ENCODE measurements at regions not wholly inside any gene's neighbourhood (a gene's known extent, or its start where the extent isn't known, plus 50 kb on each side); places are given as distances from the start of the nearest gene placed in this dataset.

GRCh38 chr6:140068801-140069200 is 694.4 kb upstream of the CITED2 start:
- Histone ChIP-seq H3K79me2 (ENCODE audit: insufficient read depth, low read length) (no peaks in the 10 kb centered on the region), H3K4me3 (ENCODE audit: insufficient read depth, low read depth, low read length) (no peak overlapping the region), H2AFZ (ENCODE audit: low read depth, low read length) (no peak overlapping the region), H3K9me3 (ENCODE audit: insufficient read depth, low read depth, low read length) (no peaks in the 10 kb centered on the region), H3K4me1 (ENCODE audit: insufficient read depth, low read length) (peaks cover 21% of the 10 kb centered on the region), H4K20me1 (ENCODE audit: insufficient read depth, low read length) (no peaks in the 10 kb centered on the region), H3K27ac (ENCODE audit: low read depth, low read length) (no peak overlapping the region), H3K27me3 (ENCODE audit: insufficient read depth, low read length) (no peaks in the 10 kb centered on the region), H3K4me2 (ENCODE audit: low read length) (no peak overlapping the region), H3K36me3 (ENCODE audit: insufficient read depth, low read length) (no peaks in the 10 kb centered on the region), H3K9ac (ENCODE audit: low read length) (no peak overlapping the region)
- DNase-seq (ENCODE audit: low read depth) (no peak), FAIRE-seq (no peak)
- Mint-ChIP-seq H3K4me3 (ENCODE audit: unreplicated experiment) (no peak overlapping the region), H3K36me3 (ENCODE audit: low read depth, unreplicated experiment) (no peaks in the 10 kb centered on the region), H3K27ac (ENCODE audit: unreplicated experiment) (no peak overlapping the region), H3K4me1 (ENCODE audit: low read depth, unreplicated experiment) (peaks cover 29% of the 10 kb centered on the region), H3K9me3 (ENCODE audit: unreplicated experiment) (no peaks in the 10 kb centered on the region), H3K27me3 (ENCODE audit: low read depth, unreplicated experiment) (no peaks in the 10 kb centered on the region)
- no peak for TF ChIP-seq CTCF (IDR thresholded peaks at IDR 0.05; ENCODE audit: insufficient read depth, low read depth, low read length)
- TF ChIP-seq EZH2 (IDR thresholded peaks at IDR 0.05; ENCODE audit: insufficient read depth, low read length), result no peak

- H3K4me3 ChIP-seq (ENCODE audit: insufficient read depth, low read depth, low read length), result no peak overlapping the region
- H2AFZ ChIP-seq (ENCODE audit: low read depth, low read length), result no peak overlapping the region
- H3K9me3 ChIP-seq (ENCODE audit: insufficient read depth, low read depth, low read length), result no peaks in the 10 kb centered on the region
- H4K20me1 ChIP-seq (ENCODE audit: insufficient read depth, low read length), result no peaks in the 10 kb centered on the region
- H3K79me2 ChIP-seq (ENCODE audit: insufficient read depth, low read length), result no peaks in the 10 kb centered on the region
- Mint-ChIP-seq H3K4me1 (ENCODE audit: low read depth, unreplicated experiment) (peaks cover 45% of the 10 kb centered on the region), H3K4me3 (ENCODE audit: unreplicated experiment) (no peak overlapping the region), H3K36me3 (ENCODE audit: low read depth, unreplicated experiment) (peaks cover 3% of the 10 kb centered on the region), H3K9me3 (ENCODE audit: unreplicated experiment) (no peaks in the 10 kb centered on the region), H3K27me3 (ENCODE audit: low read depth, unreplicated experiment) (no peaks in the 10 kb centered on the region), H3K27ac (ENCODE audit: unreplicated experiment) (peak overlapping the region; percentile 50)
- H3K27me3 ChIP-seq (ENCODE audit: insufficient read depth, low read length), result no peaks in the 10 kb centered on the region
- H3K36me3 ChIP-seq (ENCODE audit: insufficient read depth, low read length), result no peaks in the 10 kb centered on the region
- no peak overlapping the region for H3K27ac ChIP-seq (ENCODE audit: low read depth, low read length)
- FAIRE-seq (no peak), DNase-seq (ENCODE audit: low read depth) (no peak)
- H3K4me1 ChIP-seq (ENCODE audit: insufficient read depth, low read length), result peaks cover 22% of the 10 kb centered on the region
- TF ChIP-seq EZH2 (IDR thresholded peaks at IDR 0.05; ENCODE audit: insufficient read depth, low read length) (no peak), CTCF (IDR thresholded peaks at IDR 0.05; ENCODE audit: insufficient read depth, low read depth, low read length) (no peak)
- H3K9ac ChIP-seq (ENCODE audit: low read length), result no peak overlapping the region
- H3K4me2 ChIP-seq (ENCODE audit: low read length), result no peak overlapping the region
Measured at GRCh38 chr6:140064366-140064765, 689.9 kb upstream of the CITED2 start.

GRCh38 chr6:140063021-140063399 is 688.6 kb upstream of the CITED2 start:
- TF ChIP-seq CTCF (IDR thresholded peaks at IDR 0.05; ENCODE audit: insufficient read depth, low read depth, low read length) (no peak), EZH2 (IDR thresholded peaks at IDR 0.05; ENCODE audit: insufficient read depth, low read length) (no peak)
- H3K27me3 Mint-ChIP-seq (ENCODE audit: low read depth, unreplicated experiment), result no peaks in the 10 kb centered on the region
- H3K36me3 Mint-ChIP-seq (ENCODE audit: low read depth, unreplicated experiment), result peaks cover 3% of the 10 kb centered on the region
- Histone ChIP-seq H3K36me3 (ENCODE audit: insufficient read depth, low read length) (no peaks in the 10 kb centered on the region), H3K79me2 (ENCODE audit: insufficient read depth, low read length) (no peaks in the 10 kb centered on the region), H4K20me1 (ENCODE audit: insufficient read depth, low read length) (no peaks in the 10 kb centered on the region), H3K27me3 (ENCODE audit: insufficient read depth, low read length) (no peaks in the 10 kb centered on the region), H3K27ac (ENCODE audit: low read depth, low read length) (peak overlapping the region; percentile 86), H3K9ac (ENCODE audit: low read length) (peak overlapping the region; percentile 51), H2AFZ (ENCODE audit: low read depth, low read length) (no peak overlapping the region), H3K4me3 (ENCODE audit: insufficient read depth, low read depth, low read length) (no peak overlapping the region), H3K9me3 (ENCODE audit: insufficient read depth, low read depth, low read length) (no peaks in the 10 kb centered on the region), H3K4me2 (ENCODE audit: low read length) (peak overlapping the region; percentile 67), H3K4me1 (ENCODE audit: insufficient read depth, low read length) (peaks cover 22% of the 10 kb centered on the region)
- H3K9me3 Mint-ChIP-seq (ENCODE audit: unreplicated experiment), result no peaks in the 10 kb centered on the region
- peak overlapping the region; percentile 97 for H3K27ac Mint-ChIP-seq (ENCODE audit: unreplicated experiment)
- DNase-seq (ENCODE audit: low read depth) (no peak), FAIRE-seq (no peak)
- H3K4me3 Mint-ChIP-seq (ENCODE audit: unreplicated experiment), result no peak overlapping the region
- peaks cover 47% of the 10 kb centered on the region for H3K4me1 Mint-ChIP-seq (ENCODE audit: low read depth, unreplicated experiment)
